SK-N-SH treated with all-trans-retinoic acid at 6 μM for 48 hours (cell line): ENCODE measurements at regions not wholly inside any gene's neighbourhood (a gene's known extent, or its start where the extent isn't known, plus 50 kb on each side); places are given as distances from the start of the nearest gene placed in this dataset.

Source experiments
- ATAC-seq: fragments of 200-7000 bp; cut with Tn5 transposase; 3 replicates; pipeline ENCODE4 v1.9.1; 2020; ENCODE audit warnings: mild to moderate bottlenecking, moderate library complexity
- ARNTL ChIP-seq: fragments of 450-650 bp; formaldehyde crosslinking; IDR thresholded peaks from 2 replicates; pipeline ENCODE4 v1.5.0; 2020; ENCODE audit warnings: low read depth, mild to moderate bottlenecking, moderate library complexity, borderline replicate concordance
- BACH2 ChIP-seq: fragments of 250-450 bp; sonication (Bioruptor Pico); IDR thresholded peaks from 2 replicates; pipeline ENCODE4 v1.9.0; 2021; ENCODE audit warnings: mild to moderate bottlenecking, borderline replicate concordance
- CREB5 ChIP-seq: fragments of 250-450 bp; sonication (Bioruptor Pico); IDR thresholded peaks from 2 replicates; pipeline ENCODE4 v1.5.1; 2020; ENCODE audit warnings: low read depth, mild to moderate bottlenecking, moderate library complexity
- CSDC2 ChIP-seq: fragments of 250-450 bp; sonication (Bioruptor Pico); IDR thresholded peaks from 2 replicates; pipeline ENCODE4 v1.5.0; 2020; ENCODE audit warnings: mild to moderate bottlenecking, moderate library complexity
- CSRNP3 ChIP-seq: fragments of 250-450 bp; sonication (Bioruptor Pico); IDR thresholded peaks from 2 replicates; pipeline ENCODE4 v1.5.1; 2021; ENCODE audit warnings: mild to moderate bottlenecking, moderate library complexity
- ESRRG ChIP-seq: fragments of 250-450 bp; sonication (Bioruptor Pico); IDR thresholded peaks from 2 replicates; pipeline ENCODE4 v1.6.1; 2021; ENCODE audit warnings: mild to moderate bottlenecking
- GLIS3 ChIP-seq: fragments of 250-450 bp; sonication (Bioruptor Pico); IDR thresholded peaks from 2 replicates; pipeline ENCODE4 v1.5.0; 2020; ENCODE audit warnings: mild to moderate bottlenecking, moderate library complexity
- ISL1 ChIP-seq: fragments of 250-450 bp; sonication (Bioruptor Pico); IDR thresholded peaks from 2 replicates; pipeline ENCODE4 v2.1.2; 2022; ENCODE audit warnings: mild to moderate bottlenecking, moderate library complexity
- OSR1 ChIP-seq: fragments of 250-450 bp; sonication (Bioruptor Pico); IDR thresholded peaks from 2 replicates; pipeline ENCODE4 v1.8.0; 2022; ENCODE audit warnings: moderate library complexity, mild to moderate bottlenecking, inconsistent platforms
- PATZ1 ChIP-seq: fragments of 250-450 bp; sonication (Bioruptor Pico); IDR thresholded peaks from 2 replicates; pipeline ENCODE4 v1.8.0; 2020; ENCODE audit warnings: mild to moderate bottlenecking, moderate library complexity, borderline replicate concordance
- POU6F1 ChIP-seq: fragments of 250-450 bp; sonication (Bioruptor Pico); IDR thresholded peaks from 2 replicates; pipeline ENCODE4 v1.8.0; 2021; ENCODE audit warnings: low read depth, mild to moderate bottlenecking, moderate library complexity, borderline replicate concordance
- PPARA ChIP-seq: fragments of 250-450 bp; sonication (Bioruptor Pico); IDR thresholded peaks from 2 replicates; pipeline ENCODE4 v1.5.0; 2020; ENCODE audit warnings: mild to moderate bottlenecking, borderline replicate concordance
- RARB ChIP-seq: fragments of 250-450 bp; sonication (Bioruptor Pico); IDR thresholded peaks from 2 replicates; pipeline ENCODE4 v1.8.0; 2021; ENCODE audit warnings: mild to moderate bottlenecking, moderate library complexity
- SNAI2 ChIP-seq: fragments of 250-450 bp; sonication (Bioruptor Pico); IDR thresholded peaks from 2 replicates; pipeline ENCODE4 v1.5.0; 2020; ENCODE audit warnings: mild to moderate bottlenecking, moderate library complexity
- TCF4 ChIP-seq: fragments of 250-450 bp; sonication (Bioruptor Pico); IDR thresholded peaks from 2 replicates; pipeline ENCODE4 v1.8.0; 2021; ENCODE audit warnings: mild to moderate bottlenecking, moderate library complexity, borderline replicate concordance
- TOX ChIP-seq: fragments of 250-450 bp; sonication (Bioruptor Pico); IDR thresholded peaks from 2 replicates; pipeline ENCODE4 v1.8.0; 2021; ENCODE audit warnings: mild to moderate bottlenecking, moderate library complexity, borderline replicate concordance
- TSHZ2 ChIP-seq: fragments of 250-450 bp; sonication (Bioruptor Pico); IDR thresholded peaks from 2 replicates; pipeline ENCODE4 v1.5.0; 2020; ENCODE audit warnings: mild to moderate bottlenecking, moderate library complexity
- ZFP30 ChIP-seq: fragments of 450-650 bp; formaldehyde crosslinking; IDR thresholded peaks from 2 replicates; pipeline ENCODE4 v1.5.0; 2022; ENCODE audit warnings: mild to moderate bottlenecking, moderate library complexity
- ZNF565 ChIP-seq: fragments of 450-650 bp; formaldehyde crosslinking; conservative IDR thresholded peaks from 2 replicates; pipeline ENCODE4 v1.5.0; 2020; ENCODE audit warnings: low read depth, mild to moderate bottlenecking, moderate library complexity
- ZNF70 ChIP-seq: fragments of 450-650 bp; formaldehyde crosslinking; IDR thresholded peaks from 2 replicates; pipeline ENCODE4 v1.5.0; 2020; ENCODE audit warnings: mild to moderate bottlenecking, moderate library complexity
- ZNF8 ChIP-seq: fragments of 450-650 bp; formaldehyde crosslinking; IDR thresholded peaks from 2 replicates; pipeline ENCODE4 v1.5.0; 2020; ENCODE audit warnings: mild to moderate bottlenecking, moderate library complexity

GRCh38 chr22:35152316-35152715 lies 86.4 kb downstream of the ISX start:
- TF ChIP-seq ZFP30 (CRISPR knock-in tag), result no peak
- TF ChIP-seq CSRNP3 (CRISPR knock-in tag), result no peak
- no peak for TF ChIP-seq TCF4 (CRISPR knock-in tag)
- no peak for ATAC-seq

GRCh38 chr22:35154937-35155387 lies 89.0 kb downstream of the ISX start:
- TF ChIP-seq TSHZ2 (CRISPR knock-in tag) (no peak), RARB (no peak), ZNF565 (no peak), PPARA (CRISPR knock-in tag) (no peak), GLIS3 (CRISPR knock-in tag) (no peak), PATZ1 (CRISPR knock-in tag) (no peak), ARNTL (no peak), SNAI2 (CRISPR knock-in tag) (no peak), ESRRG (no peak), CREB5 (CRISPR knock-in tag) (no peak), TOX (no peak)
- TF ChIP-seq, all 23 proteins: peak for 0
- ATAC-seq, result peak; percentile 93

- no peak for ATAC-seq
- no peak for TF ChIP-seq OSR1
Observed at GRCh38 chr22:35155403-35156025, 89.6 kb downstream of the ISX start.

GRCh38 chr22:35156945-35157344 lies 91.0 kb downstream of the ISX start:
- no peak for ATAC-seq
- no peak for TF ChIP-seq CSDC2 (CRISPR knock-in tag)
- TF ChIP-seq PPARA (CRISPR knock-in tag), result no peak
- no peak for TF ChIP-seq ZNF565
- TF ChIP-seq PATZ1 (CRISPR knock-in tag), result no peak
- no peak for TF ChIP-seq ZNF8 (CRISPR knock-in tag)
- no peak for TF ChIP-seq TSHZ2 (CRISPR knock-in tag)
- TF ChIP-seq TOX, result no peak
- TF ChIP-seq GLIS3 (CRISPR knock-in tag), result no peak
- no peak for TF ChIP-seq ARNTL
- no peak for TF ChIP-seq TCF4 (CRISPR knock-in tag)
- no peak for TF ChIP-seq ISL1 (CRISPR knock-in tag)
- no peak for TF ChIP-seq POU6F1 (CRISPR knock-in tag)
- no peak for TF ChIP-seq BACH2 (CRISPR knock-in tag)
- TF ChIP-seq ESRRG, result no peak
- no peak for TF ChIP-seq ZNF70 (CRISPR knock-in tag)
